NCI-H2196 (cell line): ENCODE measurements at regions not wholly inside any gene's neighbourhood (a gene's known extent, or its start where the extent isn't known, plus 50 kb on each side); places are given as distances from the start of the nearest gene placed in this dataset.

Experiments used
- DNase-seq: peaks from one replicate; lab custom pipeline; 2025; ENCODE audit not compliant: unreplicated experiment; lab: John Stamatoyannopoulos, UW

DNA sequence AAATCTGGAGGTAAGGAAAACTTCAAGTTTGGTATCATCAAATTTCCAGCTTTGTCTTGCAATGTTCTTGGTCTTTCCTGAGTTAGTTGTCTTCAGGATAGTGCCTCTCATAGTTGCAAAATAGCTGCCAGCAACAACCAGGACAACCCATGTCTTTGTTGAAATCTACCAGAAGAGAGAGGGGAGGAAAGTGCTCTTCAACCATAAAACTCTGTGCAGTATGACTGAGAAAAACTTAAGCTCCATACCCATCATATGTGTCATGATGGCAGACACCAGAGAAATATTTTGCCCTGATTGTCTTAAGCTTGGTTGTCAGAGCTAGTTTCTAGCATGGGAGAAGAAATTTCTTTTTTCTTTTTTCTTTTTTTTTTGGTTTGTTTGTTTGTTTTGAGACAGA, 103.3 kb downstream of the SPRY2 start:
- DNase-seq = no peak

DNA sequence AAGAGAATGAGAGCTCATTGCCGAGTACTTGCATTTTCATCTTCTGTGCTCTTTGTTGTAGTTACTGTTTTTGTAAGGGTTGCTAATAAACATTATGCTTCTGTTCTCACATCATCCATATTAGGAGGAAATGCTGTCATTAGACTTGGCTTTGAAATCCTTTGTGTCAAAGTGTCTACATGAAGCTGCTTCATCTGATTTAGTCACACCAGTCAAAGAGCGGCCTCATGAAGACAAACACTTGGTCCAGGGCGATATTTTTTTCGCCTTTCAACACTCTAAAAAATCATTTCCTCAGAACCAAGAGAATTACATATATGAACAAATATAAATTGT, 105.0 kb downstream of the SPRY2 start:
- peak; percentile 2 for DNase-seq

- peak; percentile 2 for DNase-seq
Measured at GRCh38 chr13:80235166-80235966, 105.6 kb downstream of the SPRY2 start.

GRCh38 chr13:80227645-80228044, 113.3 kb downstream of the SPRY2 start:
- no peak for DNase-seq

DNA sequence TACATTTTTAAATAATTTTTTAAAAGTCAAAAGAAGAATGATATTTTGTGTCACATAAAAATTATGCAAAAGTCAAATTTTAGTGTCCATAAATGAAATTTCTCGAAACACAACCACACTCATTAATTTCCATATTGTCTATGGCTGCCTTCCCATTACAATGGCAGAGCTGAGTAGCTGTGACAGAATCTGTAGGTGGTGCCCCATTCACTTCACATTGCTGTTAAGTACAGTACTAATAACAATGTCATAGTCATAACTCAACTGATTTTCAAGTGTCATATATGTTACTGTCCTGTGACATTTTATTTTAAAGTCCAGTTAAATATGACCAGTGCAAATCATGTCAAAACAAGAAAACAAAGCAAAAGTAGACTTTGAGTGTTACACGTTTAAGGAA, 114.3 kb downstream of the SPRY2 start:
- DNase-seq = no peak

DNA sequence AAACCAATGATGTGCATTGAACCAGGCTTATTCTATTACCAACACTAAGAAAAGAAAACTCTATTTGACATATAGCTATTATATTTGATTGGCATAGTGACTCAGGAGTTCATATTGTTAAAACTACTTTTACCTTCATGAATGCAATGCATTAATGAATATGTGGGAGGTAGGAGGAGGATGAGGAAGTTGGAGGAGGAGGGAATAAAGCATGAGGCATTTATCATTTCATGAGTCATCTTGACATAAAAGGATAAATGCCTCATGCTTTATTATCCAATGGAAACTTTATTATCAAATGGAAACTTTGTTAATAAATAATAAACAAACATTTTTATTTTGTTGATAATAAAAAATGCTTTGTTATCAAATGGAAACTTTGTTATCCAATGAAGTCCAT, 116.5 kb downstream of the SPRY2 start:
- no peak for DNase-seq

- no peak for DNase-seq
Measured at GRCh38 chr13:80217614-80218456, 123.1 kb downstream of the SPRY2 start.

GRCh38 chr13:80215368-80215767, 125.6 kb downstream of the SPRY2 start:
- DNase-seq = no peak

GRCh38 chr13:80214521-80214991, 126.4 kb downstream of the SPRY2 start:
- DNase-seq = no peak

GRCh38 chr13:80214050-80214449, 126.9 kb downstream of the SPRY2 start:
- no peak for DNase-seq

GRCh38 chr13:80213201-80213600, 127.7 kb downstream of the SPRY2 start:
- DNase-seq = no peak

DNA sequence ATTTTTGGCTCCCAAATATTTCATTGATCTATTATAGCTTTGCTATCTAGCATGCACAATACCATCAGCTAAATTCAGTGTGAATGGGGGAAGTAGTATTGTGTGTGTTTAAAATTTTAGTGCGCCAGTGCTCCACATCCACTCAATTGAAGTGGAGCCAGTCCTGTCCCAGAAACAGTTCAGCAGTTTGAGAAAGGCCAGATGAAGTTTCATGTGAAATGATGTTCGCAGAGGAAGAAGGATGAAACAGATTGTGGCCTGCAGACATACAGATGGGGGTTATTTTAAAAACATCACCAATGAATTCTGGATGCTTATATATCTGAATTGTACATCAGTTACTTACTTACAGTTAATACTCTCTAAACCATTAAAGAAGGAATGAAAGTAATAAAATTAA, 129.4 kb downstream of the SPRY2 start:
- no peak for DNase-seq

GRCh38 chr13:80204642-80205041, 136.3 kb downstream of the SPRY2 start:
- no peak for DNase-seq

- DNase-seq = no peak
Measured at GRCh38 chr13:80203496-80203895, 137.4 kb downstream of the SPRY2 start.

- no peak for DNase-seq
Measured at GRCh38 chr13:80201694-80202468, 139.0 kb downstream of the SPRY2 start.

GRCh38 chr13:80199585-80200292, 141.2 kb downstream of the SPRY2 start:
- no peak for DNase-seq

GRCh38 chr13:80199067-80199466, 141.9 kb downstream of the SPRY2 start:
- DNase-seq = no peak

- no peak for DNase-seq
Measured at GRCh38 chr13:80196756-80197155, 144.2 kb downstream of the SPRY2 start.

- no peak for DNase-seq
Measured at GRCh38 chr13:80195649-80196048, 145.3 kb downstream of the SPRY2 start.

- no peak for DNase-seq
Measured at GRCh38 chr13:80189889-80190597, 150.9 kb downstream of the SPRY2 start.
